HepG2 (cell line): ENCODE measurements at regions not wholly inside any gene's neighbourhood (a gene's known extent, or its start where the extent isn't known, plus 50 kb on each side); places are given as distances from the start of the nearest gene placed in this dataset.

Source experiments
- ATAC-seq: fragments of 200-7000 bp; cut with Tn5 transposase; 3 replicates; pipeline ENCODE4 v1.9.1; 2020; ENCODE audit warnings: mild to moderate bottlenecking, moderate library complexity
- BruUV-seq: library from RNA; stranded (reverse); fragments of 400-500 nt; replicated peaks from 2 replicates; lab custom pipeline; 2021; lab: Mats Ljungman, UMichigan
- CTCF ChIA-PET: fragments of 300-600 bp; formaldehyde crosslinking; extraction: SDS; loops from one replicate; lab custom pipeline; 2021; ENCODE audit warnings: low total read pairs, inconsistent platforms, low intra/inter-chr PET ratio; lab: Yijun Ruan, JAX
- POLR2A ChIA-PET: fragments of 350-600 bp; sonication (Branson Sonifier 250); formaldehyde crosslinking; loops from one replicate; lab custom pipeline; 2020; ENCODE audit warnings: antibody characterized with exemption, inconsistent platforms; lab: Yijun Ruan, JAX
- DNase-seq: peaks from one replicate; pipeline ENCODE4 v3.0.0-alpha.2; 2015; ENCODE audit warnings: low spot score
- FAIRE-seq: peaks from 3 replicates; lab custom pipeline; 2011; peaks lifted over from hg19 to GRCh38; lab: Jason Lieb, UNC
- H2AFZ ChIP-seq: one replicate; pipeline ENCODE4 v1.6.1; 2011; ENCODE audit warnings: low read length, inconsistent platforms
- H3K27ac ChIP-seq: fragments of 300-600 bp; 3 replicates; pipeline ENCODE4 v1.8.0; 2011; ENCODE audit warnings: mixed run types, mild to moderate bottlenecking, mixed read lengths, low read length, inconsistent platforms; ENCODE audit not compliant: insufficient read depth; ENCODE audit errors: extremely low read length
- H3K27me3 ChIP-seq, 2 experiments: fragments of 200-600 bp in 1 of 2; 2 replicates in 1 of 2; 3 replicates in 1 of 2; pipeline versions ENCODE4 v1.6.0 to v1.8.0; 2011; ENCODE audit warnings: low read length in 2 of 2, mild to moderate bottlenecking in 2 of 2, moderate library complexity in 2 of 2, inconsistent platforms in 1 of 2; ENCODE audit not compliant: insufficient read depth in 2 of 2, control insufficient read depth in 1 of 2
- H3K36me3 ChIP-seq, 2 experiments: fragments of 200-600 bp in 1 of 2; replicated peaks in 1 of 2; 2 replicates in 1 of 2; 3 replicates in 1 of 2; pipeline versions ENCODE4 v1.5.1 to v1.8.0; 2011; ENCODE audit warnings: low read length in 2 of 2, inconsistent platforms in 1 of 2; ENCODE audit not compliant: insufficient read depth in 2 of 2, control insufficient read depth in 1 of 2
- H3K4me1 ChIP-seq: 2 replicates; pipeline ENCODE4 v1.5.1; 2012; ENCODE audit warnings: low read length, inconsistent platforms; ENCODE audit not compliant: insufficient read depth
- H3K4me2 ChIP-seq: 2 replicates; pipeline ENCODE4 v1.6.0; 2011; ENCODE audit warnings: low read depth, low read length, inconsistent platforms
- H3K4me3 ChIP-seq, 3 experiments: fragments of 200-600 bp in 1 of 3; sonication (generic), shearing (Covaris generic) in 1 of 3; replicated peaks in 1 of 3; 2 replicates each; pipeline ENCODE4 v1.5.1; 2011 to 2016; ENCODE audit warnings: low read length in 3 of 3, inconsistent platforms in 2 of 3, low read depth in 2 of 3, mild to moderate bottlenecking in 2 of 3, control low read depth in 1 of 3, mixed read lengths in 1 of 3; ENCODE audit not compliant: insufficient read depth in 1 of 3
- H3K79me2 ChIP-seq: one replicate; pipeline ENCODE4 v1.6.1; 2011; ENCODE audit warnings: low read length, inconsistent platforms; ENCODE audit not compliant: insufficient read depth
- H3K9ac ChIP-seq: 2 replicates; pipeline ENCODE4 v1.6.0; 2011; ENCODE audit warnings: mild to moderate bottlenecking, low read depth, low read length, inconsistent platforms; ENCODE audit not compliant: insufficient read depth
- H3K9me3 ChIP-seq: 2 replicates; pipeline ENCODE4 v1.5.1; 2012; ENCODE audit warnings: mild to moderate bottlenecking, low read length
- H4K20me1 ChIP-seq: 2 replicates; pipeline ENCODE4 v1.6.0; 2011; ENCODE audit warnings: inconsistent platforms, mild to moderate bottlenecking, low read length, moderate library complexity; ENCODE audit not compliant: insufficient read depth
- ARNTL ChIP-seq: sonication (generic); formaldehyde crosslinking; IDR thresholded peaks from 2 replicates; pipeline ENCODE4 v1.4.0; 2020; ENCODE audit warnings: mild to moderate bottlenecking, missing genetic modification reagents
- CCDC6 ChIP-seq: sonication (generic); formaldehyde crosslinking; IDR thresholded peaks from 2 replicates; pipeline ENCODE4 v1.8.1; 2022; ENCODE audit warnings: mild to moderate bottlenecking, missing genetic modification reagents, moderate library complexity
- CREB1 ChIP-seq, 2 experiments: fragments of 450-650 bp in 1 of 2; IDR thresholded peaks; 2 replicates each; pipeline ENCODE4 v1.6.1; 2016 to 2017; ENCODE audit warnings: control low read depth in 1 of 2, mild to moderate bottlenecking in 1 of 2, missing compliant biosample characterization in 1 of 2, missing genetic modification characterization in 1 of 2
- ELF4 ChIP-seq: sonication (generic); formaldehyde crosslinking; IDR thresholded peaks from 2 replicates; pipeline ENCODE4 v1.5.0; 2020; ENCODE audit warnings: missing genetic modification reagents, mild to moderate bottlenecking, moderate library complexity, borderline replicate concordance
- HOXA5 ChIP-seq: sonication (generic); formaldehyde crosslinking; IDR thresholded peaks from 2 replicates; pipeline ENCODE4 v1.4.0; 2020; ENCODE audit warnings: missing genetic modification reagents
- ISL2 ChIP-seq: sonication (generic); formaldehyde crosslinking; IDR thresholded peaks from 2 replicates; pipeline ENCODE4 v1.5.0; 2020; ENCODE audit warnings: missing genetic modification reagents
- KAT7 ChIP-seq: IDR thresholded peaks from 2 replicates; pipeline ENCODE4 v1.6.1; 2018; ENCODE audit warnings: borderline replicate concordance, missing compliant biosample characterization
- MIER3 ChIP-seq: IDR thresholded peaks from 2 replicates; pipeline ENCODE4 v1.6.1; 2016; ENCODE audit warnings: missing compliant biosample characterization, borderline replicate concordance
- NFE2L2 ChIP-seq: fragments of 150-350 bp; IDR thresholded peaks from 2 replicates; pipeline ENCODE4 v1.6.1; 2014; ENCODE audit warnings: low read length
- SMAD1 ChIP-seq: sonication (generic); formaldehyde crosslinking; IDR thresholded peaks from 2 replicates; pipeline ENCODE4 v1.4.0; 2020; ENCODE audit warnings: missing genetic modification reagents, low read depth, mild to moderate bottlenecking, borderline replicate concordance
- ZNF543 ChIP-seq: sonication (generic); formaldehyde crosslinking; IDR thresholded peaks from 2 replicates; pipeline ENCODE4 v1.4.0; 2020; ENCODE audit warnings: mild to moderate bottlenecking, missing genetic modification reagents
- ZNF572 ChIP-seq: sonication (generic); formaldehyde crosslinking; IDR thresholded peaks from 2 replicates; pipeline ENCODE4 v1.5.1; 2020; ENCODE audit warnings: mild to moderate bottlenecking, missing genetic modification reagents
- ZNF766 ChIP-seq: sonication (generic); formaldehyde crosslinking; IDR thresholded peaks from 2 replicates; pipeline ENCODE4 v1.5.0; 2020; ENCODE audit warnings: missing genetic modification reagents, borderline replicate concordance
- ZNF839 ChIP-seq: sonication (generic); formaldehyde crosslinking; IDR thresholded peaks from 2 replicates; pipeline ENCODE4 v1.4.0; 2020; ENCODE audit warnings: missing genetic modification reagents, mild to moderate bottlenecking, borderline replicate concordance
- ZNF841 ChIP-seq: sonication (generic); formaldehyde crosslinking; IDR thresholded peaks from 2 replicates; pipeline ENCODE4 v1.8.1; 2023; ENCODE audit warnings: missing genetic modification reagents, borderline replicate concordance
- WGBS: methylation state at CpG from one replicate; pipeline ENCODE4 v1.1.6; 2017; ENCODE audit warnings: low lambda C conversion rate; 5-methylcytosine and 5-hydroxymethylcytosine counted together
- in situ Hi-C: cut with HindIII; loops from 2 replicates; pipeline ENCODE4 v1.10.0; 2017; ENCODE audit warnings: low pct_unique_long_range_greater_than_20kb; ENCODE audit not compliant: extremely low pct_ligation_motif_present
- intact Hi-C: fragments of 100-400 bp; cut with micrococcal nuclease; formaldehyde crosslinking; loops from one replicate; pipeline ENCODE4 v1.10.0; 2022; ENCODE audit not compliant: unreplicated experiment
- TF ChIP-seq, protein P1 (sequence below): sonication (generic); formaldehyde crosslinking; IDR thresholded peaks from 2 replicates; pipeline ENCODE4 v1.5.1; 2020; ENCODE audit warnings: missing genetic modification reagents, mild to moderate bottlenecking, borderline replicate concordance
- TF ChIP-seq, protein P2 (sequence below): sonication (generic); formaldehyde crosslinking; IDR thresholded peaks from 2 replicates; pipeline ENCODE4 v1.4.0; 2020; ENCODE audit warnings: mild to moderate bottlenecking, missing genetic modification reagents
- TF ChIP-seq, protein P3 (sequence below), 2 experiments: sonication (generic) in 1 of 2; formaldehyde crosslinking in 1 of 2; IDR thresholded peaks; 2 replicates each; pipeline versions ENCODE4 v1.5.1 to v1.6.1; 2011 to 2020; ENCODE audit warnings: borderline replicate concordance in 1 of 2, low read depth in 1 of 2, low read length in 1 of 2, mild to moderate bottlenecking in 1 of 2, missing genetic modification reagents in 1 of 2, moderate library complexity in 1 of 2

DNA sequence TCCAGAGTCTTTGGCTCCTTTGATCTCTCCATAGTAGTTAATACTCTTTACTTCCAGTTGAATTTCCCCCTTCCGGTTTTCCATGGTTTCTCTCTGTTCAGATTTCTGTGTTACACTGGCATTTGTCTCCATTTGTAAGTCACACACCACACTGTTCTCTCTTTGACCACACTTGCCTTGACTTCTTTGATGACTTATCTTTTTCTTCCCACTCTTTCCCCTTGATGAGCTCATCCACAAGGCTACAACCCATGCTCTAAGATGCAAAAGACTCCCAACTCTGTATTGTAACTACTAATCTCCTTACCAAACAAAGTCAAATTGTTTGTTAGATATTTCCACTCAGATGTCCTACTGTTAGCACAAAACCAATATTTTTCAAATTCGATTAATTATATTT, 242.7 kb upstream of the E2F7 start:
- intact Hi-C loops, result no loop called here
- Histone ChIP-seq H3K4me1 (no peaks in the 10 kb centered on the region), H3K27me3 (no peaks in the 10 kb centered on the region), H3K27ac (no peak overlapping the region), H3K9me3 (no peaks in the 10 kb centered on the region), H3K79me2 (no peaks in the 10 kb centered on the region), H3K4me3 (no peak overlapping the region), H3K36me3 (no peaks in the 10 kb centered on the region), H3K9ac (no peak overlapping the region), H3K4me2 (no peak overlapping the region), H4K20me1 (no peaks in the 10 kb centered on the region), H2AFZ (no peak overlapping the region)
- FAIRE-seq, result no peak
- 2% methylated on average over 2 of the region's 2 CpGs for WGBS
- no peak for ATAC-seq
- in situ Hi-C loops, result no loop called here
- CTCF ChIA-PET, result no interaction called here
- TF ChIP-seq ARNTL (no peak), KAT7 (CRISPR knock-in tag) (no peak), ZNF543 (CRISPR knock-in tag) (no peak), MIER3 (no peak), ZNF572 (CRISPR knock-in tag) (no peak), ELF4 (CRISPR knock-in tag) (no peak), CREB1 (IDR thresholded peaks at IDR 0.05) (no peak), CREB1 (CRISPR knock-in tag; IDR thresholded peaks at IDR 0.05) (no peak), SMAD1 (CRISPR knock-in tag) (no peak), HOXA5 (no peak), ISL2 (no peak), ZNF839 (no peak), NFE2L2 (no peak), ZNF841 (CRISPR knock-in tag) (no peak), ZNF766 (no peak), CCDC6 (no peak)
- TF ChIP-seq, protein P1, sequence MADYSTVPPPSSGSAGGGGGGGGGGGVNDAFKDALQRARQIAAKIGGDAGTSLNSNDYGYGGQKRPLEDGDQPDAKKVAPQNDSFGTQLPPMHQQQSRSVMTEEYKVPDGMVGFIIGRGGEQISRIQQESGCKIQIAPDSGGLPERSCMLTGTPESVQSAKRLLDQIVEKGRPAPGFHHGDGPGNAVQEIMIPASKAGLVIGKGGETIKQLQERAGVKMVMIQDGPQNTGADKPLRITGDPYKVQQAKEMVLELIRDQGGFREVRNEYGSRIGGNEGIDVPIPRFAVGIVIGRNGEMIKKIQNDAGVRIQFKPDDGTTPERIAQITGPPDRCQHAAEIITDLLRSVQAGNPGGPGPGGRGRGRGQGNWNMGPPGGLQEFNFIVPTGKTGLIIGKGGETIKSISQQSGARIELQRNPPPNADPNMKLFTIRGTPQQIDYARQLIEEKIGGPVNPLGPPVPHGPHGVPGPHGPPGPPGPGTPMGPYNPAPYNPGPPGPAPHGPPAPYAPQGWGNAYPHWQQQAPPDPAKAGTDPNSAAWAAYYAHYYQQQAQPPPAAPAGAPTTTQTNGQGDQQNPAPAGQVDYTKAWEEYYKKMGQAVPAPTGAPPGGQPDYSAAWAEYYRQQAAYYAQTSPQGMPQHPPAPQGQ (CRISPR knock-in tag), result no peak
- TF ChIP-seq, protein P2, sequence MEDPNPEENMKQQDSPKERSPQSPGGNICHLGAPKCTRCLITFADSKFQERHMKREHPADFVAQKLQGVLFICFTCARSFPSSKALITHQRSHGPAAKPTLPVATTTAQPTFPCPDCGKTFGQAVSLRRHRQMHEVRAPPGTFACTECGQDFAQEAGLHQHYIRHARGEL, result no peak
- TF ChIP-seq, protein P3, sequence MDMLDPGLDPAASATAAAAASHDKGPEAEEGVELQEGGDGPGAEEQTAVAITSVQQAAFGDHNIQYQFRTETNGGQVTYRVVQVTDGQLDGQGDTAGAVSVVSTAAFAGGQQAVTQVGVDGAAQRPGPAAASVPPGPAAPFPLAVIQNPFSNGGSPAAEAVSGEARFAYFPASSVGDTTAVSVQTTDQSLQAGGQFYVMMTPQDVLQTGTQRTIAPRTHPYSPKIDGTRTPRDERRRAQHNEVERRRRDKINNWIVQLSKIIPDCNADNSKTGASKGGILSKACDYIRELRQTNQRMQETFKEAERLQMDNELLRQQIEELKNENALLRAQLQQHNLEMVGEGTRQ (IDR thresholded peaks at IDR 0.05; ENCODE audit: low read depth, low read length), result no peak
- TF ChIP-seq, protein P3 (CRISPR knock-in tag; IDR thresholded peaks at IDR 0.05; ENCODE audit: borderline replicate concordance), result no peak
- no TSS peak for BruUV-seq
- POLR2A ChIA-PET, result no interaction called here
- DNase-seq, result no peak
